Activated CD4-positive, alpha-beta T cell treated with anti-CD3 and anti-CD28 coated beads for 4 hours (primary cell): ENCODE measurements at regions not wholly inside any gene's neighbourhood (a gene's known extent, or its start where the extent isn't known, plus 50 kb on each side); places are given as distances from the start of the nearest gene placed in this dataset.

Source experiments
- DNase-seq, 2 donors: peaks; one replicate each; pipeline ENCODE4 v3.0.0-alpha.2; 2020

- no peak for DNase-seq
These were observed 182.8 kb upstream of the NRIP1 start for GRCh38 chr21:15247613-15248012.

DNA sequence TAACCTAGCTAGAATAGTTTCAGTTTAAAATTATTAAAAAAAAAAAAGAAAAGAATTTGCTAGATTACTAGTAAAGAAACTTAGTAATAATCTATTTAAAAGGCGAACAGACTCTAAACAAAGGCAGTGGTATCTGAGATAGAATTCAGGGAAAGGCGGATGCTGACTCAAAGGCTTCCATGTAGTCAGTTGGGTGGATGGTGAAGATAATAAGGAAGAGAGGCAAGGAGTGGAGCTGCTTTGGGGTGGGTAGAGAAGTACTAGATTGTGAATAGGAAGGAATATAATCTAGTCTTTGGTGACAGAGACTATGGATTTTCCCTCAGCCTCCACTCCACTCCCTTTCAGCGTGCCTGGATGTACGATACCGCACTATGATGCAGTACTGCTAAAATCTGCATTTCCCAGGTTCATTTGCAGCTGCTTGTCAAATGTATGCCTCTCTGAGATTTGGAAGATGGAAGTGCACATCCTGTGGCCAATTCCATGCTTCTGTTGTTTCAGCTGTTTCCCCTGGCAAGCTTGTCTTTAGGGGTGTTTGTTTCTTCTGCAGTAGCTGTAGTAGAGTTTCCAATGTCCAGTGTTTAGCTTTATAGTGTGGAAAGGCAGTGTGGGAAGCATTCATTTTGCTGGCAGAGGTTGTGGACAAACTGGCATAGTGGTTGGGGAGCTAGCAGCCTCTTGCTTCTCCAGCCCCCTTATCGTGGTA, 184.6 kb upstream of the NRIP1 start:
- DNase-seq: no peak

GRCh38 chr21:15250384-15250783, 185.6 kb upstream of the NRIP1 start:
- no peak for DNase-seq

DNA sequence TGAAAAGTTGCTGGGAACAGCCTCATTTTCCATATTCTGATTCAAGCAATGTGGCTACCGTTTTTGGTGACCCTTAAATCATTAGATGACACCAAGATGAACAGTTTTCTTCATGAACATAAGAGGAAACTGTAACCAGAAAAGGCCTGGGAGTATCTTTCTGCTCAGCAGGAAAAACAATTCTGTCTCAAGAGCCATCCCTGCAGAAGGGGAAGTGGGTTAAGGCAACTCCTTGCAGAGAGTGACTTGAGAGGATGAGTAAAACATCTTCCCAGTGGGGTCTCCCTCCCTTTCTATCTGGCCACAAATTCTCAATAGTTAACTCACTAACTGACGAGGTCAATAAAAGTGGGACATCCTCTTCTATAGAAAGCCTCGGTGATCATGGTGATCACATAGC, 187.6 kb upstream of the NRIP1 start:
- DNase-seq: no peak

- DNase-seq: no peak
These were observed 189.3 kb upstream of the NRIP1 start for GRCh38 chr21:15254111-15254510.

- no peak for DNase-seq
These were observed 190.5 kb upstream of the NRIP1 start for GRCh38 chr21:15255261-15255660.

- DNase-seq: no peak
These were observed 191.0 kb upstream of the NRIP1 start for GRCh38 chr21:15255763-15256162.

DNA sequence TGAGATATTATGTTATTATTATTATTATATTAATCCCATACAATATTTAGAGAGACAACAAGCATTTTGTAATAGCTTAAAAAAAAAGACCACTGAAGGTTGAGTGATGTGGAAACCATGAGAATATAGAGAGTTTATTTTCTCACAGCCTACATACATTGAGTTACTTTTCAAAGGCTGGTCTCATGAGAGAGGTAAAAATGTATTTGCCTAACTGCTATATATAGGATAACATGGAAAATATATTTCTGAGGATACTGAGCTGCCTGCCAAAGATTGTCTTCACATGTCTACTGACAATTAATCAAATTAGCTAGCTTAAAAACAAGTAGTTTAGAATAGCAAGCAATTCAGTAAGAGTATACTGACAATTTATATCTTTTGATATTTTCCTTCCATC, 192.2 kb upstream of the NRIP1 start:
- DNase-seq: no peak

DNA sequence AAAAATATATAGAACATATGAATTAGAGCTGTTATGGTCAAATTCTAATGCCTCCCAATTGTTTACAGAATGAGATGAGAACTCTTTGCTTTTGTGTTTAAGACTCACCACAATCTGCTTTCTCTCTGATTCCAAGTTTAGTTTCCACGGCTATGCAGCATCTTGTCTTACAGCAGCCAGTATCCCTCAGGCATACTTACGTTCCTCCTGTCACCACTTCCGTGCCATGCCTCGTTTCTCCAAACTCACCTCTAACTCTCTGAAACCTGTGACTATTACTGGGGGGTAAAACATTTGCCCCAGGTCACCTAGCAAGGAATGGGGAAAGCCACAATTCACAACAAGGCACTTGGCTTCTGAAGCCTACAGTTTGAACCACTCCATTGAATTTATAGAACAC, 192.8 kb upstream of the NRIP1 start:
- no peak for DNase-seq

DNA sequence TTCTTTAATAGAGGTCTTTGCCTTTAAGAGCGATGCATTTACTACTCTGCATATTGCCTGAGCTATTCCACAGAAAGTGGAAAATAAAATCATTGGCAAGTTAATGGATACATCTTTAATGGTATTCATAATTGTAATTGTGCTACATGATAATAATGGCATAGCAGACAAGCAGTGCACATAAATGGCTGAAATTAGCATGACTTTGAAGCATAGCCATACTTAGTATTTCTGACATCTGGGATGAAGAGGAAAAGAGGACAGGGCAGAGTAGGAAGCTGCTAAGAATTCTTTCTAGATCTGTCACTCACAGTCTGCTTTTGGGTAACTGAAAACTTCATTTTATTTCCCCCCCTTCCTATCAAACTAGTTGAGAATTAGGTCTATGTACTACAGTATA, 195.0 kb upstream of the NRIP1 start:
- DNase-seq: no peak

GRCh38 chr21:15260604-15261003, 195.8 kb upstream of the NRIP1 start:
- no peak for DNase-seq

DNA sequence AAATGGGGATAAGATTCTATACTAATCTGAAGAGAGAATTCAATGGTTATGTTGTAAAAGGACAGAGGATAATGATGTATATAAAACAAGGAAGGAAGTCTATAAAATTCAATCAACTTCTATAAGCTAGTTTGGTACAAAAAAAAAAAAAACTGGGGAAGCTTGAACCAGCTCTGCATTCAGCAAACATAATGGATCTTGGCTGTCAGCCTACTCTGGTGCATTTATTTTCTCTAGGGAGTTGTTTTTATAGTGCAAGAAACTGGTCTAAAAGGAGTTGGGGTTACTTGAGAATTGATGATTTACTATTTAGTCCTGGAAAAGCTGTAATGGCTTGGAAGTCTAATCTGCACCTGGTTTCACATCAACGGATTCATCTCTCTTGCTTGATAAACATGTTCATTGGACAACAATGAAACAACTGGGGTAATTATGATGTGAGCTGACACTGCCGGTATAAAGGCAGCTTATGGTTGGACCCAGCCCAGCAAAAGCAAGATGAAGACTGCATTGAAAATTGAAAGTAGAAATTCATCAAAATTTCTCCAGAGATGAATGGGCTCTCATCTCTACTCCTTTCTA, 199.4 kb upstream of the NRIP1 start:
- DNase-seq: no peak

DNA sequence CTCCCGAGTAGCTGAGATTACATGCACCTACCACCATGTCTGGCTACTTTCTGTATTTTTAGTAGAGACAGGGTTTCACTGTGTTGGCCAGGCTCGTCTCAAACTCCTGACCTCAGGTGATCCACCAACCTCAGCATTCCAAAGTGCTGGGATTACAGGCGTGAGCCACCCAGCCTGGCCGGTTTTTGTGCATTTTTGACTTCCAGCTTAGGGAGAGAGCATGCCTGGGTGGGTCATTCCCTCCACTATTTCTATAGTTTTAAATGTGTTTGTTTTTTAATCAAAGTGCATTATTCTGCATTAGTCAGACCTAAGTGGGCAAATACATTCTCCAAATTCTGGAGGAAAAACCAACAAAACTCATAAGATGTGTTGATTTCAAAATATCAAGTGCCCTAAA, 207.4 kb upstream of the NRIP1 start:
- DNase-seq: no peak

- no peak for DNase-seq
These were observed 207.8 kb upstream of the NRIP1 start for GRCh38 chr21:15272591-15272990.

DNA sequence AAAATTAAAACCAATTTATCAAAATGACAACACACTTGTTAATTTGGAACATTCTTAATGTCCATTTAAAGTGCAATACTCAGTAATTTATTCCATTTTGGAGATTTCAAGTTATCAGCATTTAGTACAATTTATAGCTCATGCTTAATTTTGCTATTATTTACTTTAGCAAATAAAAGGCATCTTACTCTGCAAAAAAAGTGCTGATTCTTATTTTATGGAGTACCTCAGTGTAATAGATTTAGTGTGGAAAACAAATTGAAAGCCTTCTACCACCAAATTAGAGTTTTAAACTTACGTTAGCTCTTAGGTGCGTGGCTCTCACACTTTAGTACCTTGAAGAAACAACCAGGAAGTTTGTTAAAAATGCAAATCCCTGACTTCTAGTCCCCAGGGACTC, 208.4 kb upstream of the NRIP1 start:
- no peak for DNase-seq

- DNase-seq: no peak
These were observed 210.1 kb upstream of the NRIP1 start for GRCh38 chr21:15274701-15275485.

DNA sequence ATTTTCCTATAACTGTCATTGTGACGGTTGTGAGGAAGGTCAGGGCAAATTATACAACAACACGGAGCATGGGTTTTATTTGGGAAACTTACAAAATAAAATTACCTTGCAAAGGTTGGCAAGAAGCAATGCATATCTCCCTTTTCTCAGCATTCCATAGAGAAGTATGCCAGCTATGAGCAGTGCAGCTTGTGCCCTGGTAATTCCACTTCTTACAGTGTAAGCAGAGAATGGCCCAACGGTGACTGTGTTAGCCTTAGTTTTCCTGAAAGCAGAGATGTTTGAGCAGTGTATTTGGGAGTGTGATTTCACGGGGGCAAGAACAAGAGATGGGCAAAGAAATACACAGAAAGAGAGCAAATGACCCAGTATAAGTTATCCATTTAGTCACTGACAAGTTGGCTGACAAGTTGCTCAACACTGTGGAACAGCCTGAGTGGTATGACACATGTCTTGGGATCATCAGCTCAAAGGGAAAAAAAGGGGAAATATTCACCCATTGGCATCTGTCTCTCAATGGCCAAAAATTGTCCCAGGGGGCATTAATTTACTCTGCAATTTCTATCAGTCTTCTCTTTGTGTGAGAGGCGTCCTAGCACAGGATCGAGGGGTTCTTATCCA, 210.9 kb upstream of the NRIP1 start:
- DNase-seq: no peak

- no peak for DNase-seq
These were observed 211.4 kb upstream of the NRIP1 start for GRCh38 chr21:15276243-15276642.

DNA sequence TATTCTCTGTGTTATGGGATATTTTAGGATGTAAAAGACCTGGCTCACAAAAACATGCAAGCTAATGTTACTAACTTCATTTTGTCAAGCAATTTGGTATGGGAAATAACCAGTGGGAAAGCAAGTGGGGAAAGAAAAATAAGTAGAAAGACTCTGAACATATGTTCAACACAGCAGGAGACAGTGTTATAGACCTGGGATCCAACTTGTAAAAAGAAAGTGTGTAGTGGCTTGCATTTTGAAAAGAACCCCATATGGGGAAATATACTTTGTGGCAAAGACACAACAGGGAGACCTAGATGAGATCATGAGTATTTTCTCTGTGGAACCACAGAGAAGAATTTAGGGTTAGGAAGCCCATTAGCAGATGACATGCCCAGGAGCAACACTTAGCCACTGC, 212.7 kb upstream of the NRIP1 start:
- DNase-seq: no peak

DNA sequence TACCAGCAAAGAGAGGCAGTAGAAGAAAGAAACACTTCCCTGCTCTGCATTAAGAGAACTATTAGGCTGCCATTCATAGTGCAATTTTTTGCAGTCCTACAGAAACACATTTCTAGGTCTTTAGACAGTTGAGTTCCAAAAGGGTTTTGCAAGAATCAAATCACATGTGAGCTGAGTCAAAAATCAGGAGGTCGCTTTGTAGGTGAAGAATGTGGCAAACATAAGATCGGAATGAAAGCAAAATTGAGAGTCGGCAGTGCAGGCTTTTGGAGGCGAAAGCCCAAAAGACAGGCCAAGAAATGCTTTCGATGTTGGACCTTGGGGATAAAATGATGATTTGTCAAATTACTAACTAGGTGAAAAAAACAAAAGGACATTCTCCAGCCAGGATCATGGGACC, 213.5 kb upstream of the NRIP1 start:
- no peak for DNase-seq

- DNase-seq: no peak
These were observed 214.1 kb upstream of the NRIP1 start for GRCh38 chr21:15278851-15279250.

DNA sequence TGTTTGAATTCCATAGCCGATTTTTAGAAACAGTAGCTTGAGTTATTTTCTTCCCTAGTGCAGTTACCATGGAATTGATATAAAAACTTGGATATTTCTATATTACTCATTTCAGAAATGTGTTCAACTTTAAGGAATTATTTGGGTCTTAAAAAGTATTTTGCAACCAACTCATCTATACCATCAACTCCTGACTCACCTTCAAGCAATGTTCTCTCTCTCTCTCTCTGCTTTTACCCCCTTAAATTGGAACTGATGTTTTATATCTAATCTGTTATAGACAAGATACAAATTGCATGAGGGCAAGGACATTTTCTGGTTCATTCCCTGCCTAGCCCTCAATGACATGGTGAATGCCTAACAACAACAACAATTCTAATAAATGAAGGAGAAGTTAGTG, 214.7 kb upstream of the NRIP1 start:
- no peak for DNase-seq

GRCh38 chr21:15281714-15282113, 216.9 kb upstream of the NRIP1 start:
- DNase-seq: no peak

GRCh38 chr21:15282665-15283064, 217.9 kb upstream of the NRIP1 start:
- DNase-seq: no peak
